Spinal cord (tissue), 9 donors: ENCODE measurements at regions not wholly inside any gene's neighbourhood (a gene's known extent, or its start where the extent isn't known, plus 50 kb on each side); places are given as distances from the start of the nearest gene placed in this dataset.

Source experiments
- DNase-seq, 6 donors: peaks; one replicate each; pipeline versions ENCODE4 v3.0.0 to v3.0.0-alpha.2; 2013 to 2015; ENCODE audit warnings: low spot score in 6 of 6, low read depth in 4 of 6
- H3K27ac ChIP-seq: one replicate; pipeline ENCODE4 v1.5.1; 2013; ENCODE audit warnings: low read depth, low read length, control low read depth
- H3K27me3 ChIP-seq: one replicate; pipeline ENCODE4 v1.6.1; 2013; ENCODE audit warnings: low read length; ENCODE audit not compliant: control insufficient read depth, insufficient read depth
- H3K36me3 ChIP-seq: one replicate; pipeline ENCODE4 v1.6.1; 2013; ENCODE audit warnings: low read length; ENCODE audit not compliant: control insufficient read depth, insufficient read depth
- H3K4me1 ChIP-seq: one replicate; pipeline ENCODE4 v1.6.1; 2013; ENCODE audit warnings: low read length; ENCODE audit not compliant: control insufficient read depth, insufficient read depth
- H3K4me3 ChIP-seq: one replicate; pipeline ENCODE4 v1.5.1; 2013; ENCODE audit warnings: low read depth, low read length, control low read depth
- H3K9me3 ChIP-seq: one replicate; pipeline ENCODE4 v1.6.1; 2013; ENCODE audit warnings: low read length; ENCODE audit not compliant: control insufficient read depth, insufficient read depth
- WGBS: methylation state at CpG from one replicate; pipeline ENCODE4 v1.1.5; 2013; ENCODE audit warnings: missing lambda C conversion rate; ENCODE audit not compliant: insufficient coverage; 5-methylcytosine and 5-hydroxymethylcytosine counted together
- donor health status: healthy.

DNA sequence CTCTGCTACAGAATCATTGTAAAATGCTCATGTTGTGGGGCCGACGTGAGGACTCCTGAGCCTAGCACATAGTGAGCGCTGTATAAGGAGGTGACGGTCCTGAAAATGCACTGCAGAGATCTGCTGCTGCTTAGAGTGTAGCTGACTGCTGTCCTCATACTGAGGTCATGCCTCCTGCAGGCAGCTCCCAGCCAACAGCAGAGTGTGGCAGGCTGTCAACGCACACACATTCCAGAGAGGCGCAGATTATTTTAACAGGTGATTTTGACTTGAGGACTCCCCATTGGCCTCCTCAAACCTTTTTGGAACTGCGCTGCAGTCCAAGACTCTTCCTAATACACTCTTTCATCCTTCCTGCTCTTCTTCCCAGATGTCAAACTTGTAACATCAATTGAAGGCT, 119.8 kb upstream of the KCNJ6 start:
- 97% methylated on average over 7 of the region's 7 CpGs for WGBS
- no peak for DNase-seq
- H3K4me1 ChIP-seq = no peaks in the 10 kb centered on the region

DNA sequence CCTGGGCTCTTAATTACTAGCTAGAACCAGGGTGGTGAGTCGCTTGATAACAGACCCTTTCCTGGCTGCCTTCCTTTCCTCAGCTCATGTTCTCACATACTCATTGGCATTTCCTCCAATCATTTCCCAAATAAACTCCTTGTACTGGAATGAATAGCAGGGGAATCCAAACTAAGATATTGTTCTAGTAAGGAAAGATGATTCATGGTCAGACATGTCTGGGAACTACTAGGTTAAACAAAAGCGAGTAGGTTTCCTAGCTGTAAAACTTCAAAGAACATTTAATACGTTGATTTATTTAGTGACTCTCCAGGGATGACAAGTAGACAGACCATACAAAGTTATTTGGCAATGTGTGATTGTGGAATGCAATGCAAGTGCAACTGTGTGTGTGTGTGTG, 121.2 kb upstream of the KCNJ6 start:
- H3K9me3 ChIP-seq = no peaks in the 10 kb centered on the region
- H3K4me3 ChIP-seq = no peak overlapping the region
- H3K27me3 ChIP-seq = no peaks in the 10 kb centered on the region
- WGBS = 75% methylated on average over 2 of the region's 3 CpGs
- H3K4me1 ChIP-seq = no peaks in the 10 kb centered on the region
- no peak for DNase-seq
- no peak overlapping the region for H3K27ac ChIP-seq
- no peaks in the 10 kb centered on the region for H3K36me3 ChIP-seq

More for the DNA sequence above, 119.8 kb upstream of the KCNJ6 start:
- H3K27ac ChIP-seq = no peak overlapping the region
- H3K36me3 ChIP-seq = no peaks in the 10 kb centered on the region
- no peaks in the 10 kb centered on the region for H3K9me3 ChIP-seq
- H3K27me3 ChIP-seq = no peaks in the 10 kb centered on the region
- no peak overlapping the region for H3K4me3 ChIP-seq

DNA sequence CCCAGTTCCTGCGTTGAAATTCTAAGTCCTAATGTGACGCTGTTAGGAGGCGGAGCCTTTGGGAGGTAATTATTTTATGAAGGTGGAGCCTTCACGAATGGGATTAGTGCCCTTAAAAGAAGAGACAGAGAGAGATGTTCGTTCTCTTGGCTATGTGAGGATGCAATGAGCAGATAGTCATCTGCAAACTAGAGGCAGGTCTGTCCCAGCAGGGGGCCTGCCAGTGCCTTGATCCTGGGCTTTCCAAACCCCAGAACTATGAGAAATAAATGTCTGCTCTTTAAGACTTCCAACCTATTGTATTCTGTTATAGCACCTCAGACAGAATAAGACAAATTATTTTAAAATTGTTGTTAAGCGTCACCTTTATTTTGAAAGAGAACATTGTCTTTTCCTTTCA, 123.1 kb upstream of the KCNJ6 start:
- no peaks in the 10 kb centered on the region for H3K36me3 ChIP-seq
- H3K4me1 ChIP-seq = no peaks in the 10 kb centered on the region
- no peak overlapping the region for H3K4me3 ChIP-seq
- no peak for DNase-seq
- no peaks in the 10 kb centered on the region for H3K9me3 ChIP-seq
- no peaks in the 10 kb centered on the region for H3K27me3 ChIP-seq
- 83% methylated on average over 3 of the region's 6 CpGs for WGBS
- no peak overlapping the region for H3K27ac ChIP-seq

DNA sequence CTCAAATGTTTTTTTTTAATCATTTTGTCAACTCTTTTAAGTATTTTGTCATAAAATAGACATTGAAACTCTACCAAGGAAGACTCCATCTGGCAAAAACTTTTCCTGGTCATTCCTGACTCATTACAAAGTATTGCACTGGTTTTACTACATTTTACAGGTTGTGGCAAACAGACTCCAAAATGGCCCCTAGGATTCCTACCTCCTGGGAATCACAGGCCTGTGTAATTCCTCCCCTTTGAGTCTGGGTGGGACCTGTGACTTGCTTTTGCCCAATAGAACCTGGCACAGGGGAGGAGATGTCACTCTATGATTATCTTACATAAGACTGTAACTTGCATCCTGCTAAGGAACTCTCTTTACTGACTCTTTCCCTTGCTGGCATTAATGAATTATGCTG, 123.6 kb upstream of the KCNJ6 start:
- Histone ChIP-seq H3K27me3 (no peaks in the 10 kb centered on the region), H3K4me1 (no peaks in the 10 kb centered on the region), H3K27ac (no peak overlapping the region), H3K9me3 (no peaks in the 10 kb centered on the region), H3K36me3 (no peaks in the 10 kb centered on the region), H3K4me3 (no peak overlapping the region)
- no peak for DNase-seq

DNA sequence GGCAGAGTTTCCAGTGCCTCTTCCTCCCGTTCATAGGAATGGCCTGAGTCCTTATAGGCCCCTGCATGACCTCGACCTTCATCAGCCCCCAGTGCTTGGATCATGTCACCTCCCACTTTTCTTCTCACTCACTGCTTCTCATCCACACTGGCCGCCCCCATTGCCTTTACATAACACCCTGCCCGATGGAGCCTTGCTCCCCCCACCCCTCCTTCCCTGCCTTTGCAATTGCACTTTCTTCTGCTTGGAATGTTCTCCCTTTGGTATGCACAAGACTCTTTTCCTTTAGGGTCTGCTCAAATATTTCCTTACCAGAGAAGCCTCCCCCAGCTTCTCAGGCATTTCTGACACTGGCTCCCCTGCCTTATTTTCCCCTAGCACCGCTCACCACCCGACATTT, 125.2 kb upstream of the KCNJ6 start:
- Histone ChIP-seq H3K9me3 (no peaks in the 10 kb centered on the region), H3K4me3 (no peak overlapping the region), H3K27me3 (no peaks in the 10 kb centered on the region), H3K36me3 (no peaks in the 10 kb centered on the region), H3K4me1 (no peaks in the 10 kb centered on the region), H3K27ac (no peak overlapping the region)
- no peak for DNase-seq
- 35% methylated on average over 4 of the region's 6 CpGs for WGBS

DNA sequence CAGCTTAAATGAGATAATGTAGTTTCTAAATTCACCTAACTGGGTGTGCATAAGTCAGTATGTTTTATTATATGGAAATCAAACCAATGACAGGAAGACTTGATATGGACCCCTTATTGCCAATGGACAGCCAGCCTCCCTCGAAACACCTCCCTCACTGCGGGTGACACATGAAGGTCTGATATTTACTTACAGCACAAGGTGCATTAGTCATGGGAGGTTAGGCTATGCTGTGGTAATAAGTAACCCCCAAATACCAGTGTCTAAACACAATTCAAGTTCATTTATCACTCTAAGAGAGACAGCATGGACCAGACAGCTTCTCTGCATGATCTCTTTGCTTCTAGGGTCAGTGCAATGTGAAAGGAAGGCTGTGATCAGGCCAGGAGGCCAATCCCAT, 126.0 kb upstream of the KCNJ6 start:
- H3K27ac ChIP-seq = no peak overlapping the region
- H3K4me1 ChIP-seq = no peaks in the 10 kb centered on the region
- no CpG with 5 or more reads among the region's 2 CpGs for WGBS
- H3K9me3 ChIP-seq = no peaks in the 10 kb centered on the region
- no peaks in the 10 kb centered on the region for H3K27me3 ChIP-seq
- no peaks in the 10 kb centered on the region for H3K36me3 ChIP-seq
- no peak for DNase-seq
- H3K4me3 ChIP-seq = no peak overlapping the region

DNA sequence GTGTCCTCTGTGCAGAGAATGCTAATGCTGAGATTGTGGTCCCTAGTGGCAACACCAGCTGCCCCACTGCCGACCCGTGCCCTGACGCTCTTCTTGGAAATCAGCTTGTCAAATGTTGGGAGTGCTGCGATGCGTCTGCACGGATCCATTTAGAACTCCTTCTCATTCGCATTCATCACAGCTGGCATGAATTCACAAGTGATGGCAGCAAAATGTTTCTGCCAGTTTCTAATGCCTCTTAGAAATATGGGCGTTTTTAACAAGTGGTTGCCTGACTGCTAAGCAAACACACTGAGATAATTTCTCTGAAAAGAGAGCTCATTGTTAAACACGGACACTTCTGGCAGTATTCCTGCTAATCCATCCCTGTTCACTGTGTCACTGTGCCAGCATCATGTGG, 131.9 kb upstream of the KCNJ6 start:
- WGBS = 13% methylated on average over 8 of the region's 9 CpGs
- Histone ChIP-seq H3K27me3 (no peaks in the 10 kb centered on the region), H3K4me3 (no peak overlapping the region), H3K27ac (no peak overlapping the region), H3K4me1 (peaks cover 5% of the 10 kb centered on the region), H3K36me3 (no peaks in the 10 kb centered on the region), H3K9me3 (no peaks in the 10 kb centered on the region)
- peak; percentile 17 to 93 (median 39) for DNase-seq

DNA sequence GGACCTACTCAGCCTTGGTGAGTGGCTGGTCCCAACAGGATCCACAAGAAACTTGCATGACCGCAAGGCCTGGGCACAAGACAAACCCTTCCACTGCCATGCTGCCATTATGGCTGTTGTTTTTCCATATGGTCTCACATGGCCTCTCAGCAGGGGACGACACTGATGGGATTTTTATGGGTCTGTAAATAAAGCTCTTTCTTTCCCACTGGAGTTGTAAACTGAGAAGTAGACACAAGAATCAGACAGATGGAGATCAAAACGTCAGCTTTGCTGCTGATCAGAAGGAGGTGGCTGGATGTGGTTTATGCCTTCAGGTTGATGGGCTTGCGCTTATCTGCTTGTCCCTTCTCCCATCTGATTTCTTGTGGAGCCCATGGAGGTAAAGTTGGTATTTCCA, 138.1 kb upstream of the KCNJ6 start:
- H3K27ac ChIP-seq = no peak overlapping the region
- H3K4me1 ChIP-seq = no peaks in the 10 kb centered on the region
- H3K9me3 ChIP-seq = no peaks in the 10 kb centered on the region
- DNase-seq = no peak
- H3K4me3 ChIP-seq = no peak overlapping the region
- H3K27me3 ChIP-seq = no peaks in the 10 kb centered on the region
- no peaks in the 10 kb centered on the region for H3K36me3 ChIP-seq
- WGBS = 58% methylated on average over 2 of the region's 4 CpGs

DNA sequence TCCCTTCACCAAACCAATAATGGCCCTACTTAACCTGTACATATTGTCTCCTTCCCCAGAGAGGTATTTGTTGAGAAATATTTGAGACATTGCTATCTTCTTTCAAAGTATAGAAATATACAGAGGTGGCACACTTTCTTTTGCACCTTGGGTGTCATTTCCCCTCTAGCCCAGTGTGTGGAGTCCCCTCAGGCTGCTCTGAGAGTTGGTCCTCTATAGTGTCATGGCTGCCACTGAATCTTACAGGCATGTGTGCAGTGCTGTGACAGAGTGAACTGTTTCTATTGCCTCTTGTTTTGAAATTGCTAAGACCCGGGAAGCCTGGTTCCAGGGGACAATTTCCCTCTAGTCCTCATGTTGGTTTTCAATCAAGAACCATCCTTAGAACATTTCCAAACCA, 140.2 kb upstream of the KCNJ6 start:
- no peak for DNase-seq
- peaks cover 2% of the 10 kb centered on the region for H3K4me1 ChIP-seq
- no CpG with 5 or more reads among the region's 1 CpG for WGBS
- H3K36me3 ChIP-seq = no peaks in the 10 kb centered on the region
- no peak overlapping the region for H3K27ac ChIP-seq
- H3K4me3 ChIP-seq = no peak overlapping the region
- H3K27me3 ChIP-seq = no peaks in the 10 kb centered on the region
- no peaks in the 10 kb centered on the region for H3K9me3 ChIP-seq

DNA sequence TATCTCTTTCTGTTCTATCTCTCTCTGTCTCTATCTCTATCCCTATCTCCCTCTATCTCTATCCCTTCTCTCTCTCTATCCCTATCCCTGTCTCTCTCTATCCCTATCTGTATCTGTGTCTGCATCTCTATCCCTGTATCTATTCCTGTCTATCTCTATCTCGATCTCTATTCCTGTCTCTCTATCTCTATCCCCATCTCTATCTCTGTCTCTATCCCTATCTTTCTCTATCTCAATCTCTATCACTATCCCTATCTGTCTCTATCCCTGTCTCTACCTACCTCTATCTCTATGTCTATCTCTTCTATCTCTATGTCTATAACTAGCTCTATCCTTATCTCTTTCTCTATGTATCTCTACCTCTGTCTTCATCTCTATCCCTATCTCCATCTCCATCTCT, 141.4 kb upstream of the KCNJ6 start:
- no peaks in the 10 kb centered on the region for H3K27me3 ChIP-seq
- H3K4me3 ChIP-seq = no peak overlapping the region
- 100% methylated on average over 1 of the region's 1 CpG for WGBS
- H3K9me3 ChIP-seq = no peaks in the 10 kb centered on the region
- peaks cover 2% of the 10 kb centered on the region for H3K4me1 ChIP-seq
- DNase-seq = no peak
- no peaks in the 10 kb centered on the region for H3K36me3 ChIP-seq
- no peak overlapping the region for H3K27ac ChIP-seq
